Fibroblast of lung (primary cell): ENCODE measurements at regions not wholly inside any gene's neighbourhood (a gene's known extent, or its start where the extent isn't known, plus 50 kb on each side); places are given as distances from the start of the nearest gene placed in this dataset.

Experiments
- EZH2 ChIP-seq: IDR thresholded peaks from 2 replicates; pipeline ENCODE4 v1.5.1; 2012; ENCODE audit warnings: low read length, control low read depth, mild to moderate bottlenecking; ENCODE audit errors: missing control alignments
- TF ChIP-seq, protein P1 (sequence below), 2 donors: IDR thresholded peaks in 1 of 2; conservative IDR thresholded peaks in 1 of 2; 1 replicate in 1 of 2; 2 replicates in 1 of 2; pipeline ENCODE4 v1.5.1; 2011 to 2012; ENCODE audit warnings: low read length in 2 of 2, control low read depth in 1 of 2, inconsistent platforms in 1 of 2, low read depth in 1 of 2, mild to moderate bottlenecking in 1 of 2

- TF ChIP-seq, protein P1, sequence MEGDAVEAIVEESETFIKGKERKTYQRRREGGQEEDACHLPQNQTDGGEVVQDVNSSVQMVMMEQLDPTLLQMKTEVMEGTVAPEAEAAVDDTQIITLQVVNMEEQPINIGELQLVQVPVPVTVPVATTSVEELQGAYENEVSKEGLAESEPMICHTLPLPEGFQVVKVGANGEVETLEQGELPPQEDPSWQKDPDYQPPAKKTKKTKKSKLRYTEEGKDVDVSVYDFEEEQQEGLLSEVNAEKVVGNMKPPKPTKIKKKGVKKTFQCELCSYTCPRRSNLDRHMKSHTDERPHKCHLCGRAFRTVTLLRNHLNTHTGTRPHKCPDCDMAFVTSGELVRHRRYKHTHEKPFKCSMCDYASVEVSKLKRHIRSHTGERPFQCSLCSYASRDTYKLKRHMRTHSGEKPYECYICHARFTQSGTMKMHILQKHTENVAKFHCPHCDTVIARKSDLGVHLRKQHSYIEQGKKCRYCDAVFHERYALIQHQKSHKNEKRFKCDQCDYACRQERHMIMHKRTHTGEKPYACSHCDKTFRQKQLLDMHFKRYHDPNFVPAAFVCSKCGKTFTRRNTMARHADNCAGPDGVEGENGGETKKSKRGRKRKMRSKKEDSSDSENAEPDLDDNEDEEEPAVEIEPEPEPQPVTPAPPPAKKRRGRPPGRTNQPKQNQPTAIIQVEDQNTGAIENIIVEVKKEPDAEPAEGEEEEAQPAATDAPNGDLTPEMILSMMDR (conservative IDR thresholded peaks at IDR 0.05 in 1 of 2, IDR thresholded peaks at IDR 0.05 in 1 of 2; ENCODE audit: low read depth in 1 of 2, low read length in 2 of 2) = no peak
- TF ChIP-seq EZH2 = no peak
Observed at GRCh38 chr2:48905696-48906095, 150.2 kb upstream of the LHCGR start.
